NCI-H748 (cell line): ENCODE measurements at regions not wholly inside any gene's neighbourhood (a gene's known extent, or its start where the extent isn't known, plus 50 kb on each side); places are given as distances from the start of the nearest gene placed in this dataset.

Experiments
- DNase-seq: peaks from one replicate; lab custom pipeline; 2025; ENCODE audit not compliant: unreplicated experiment; lab: John Stamatoyannopoulos, UW

DNA sequence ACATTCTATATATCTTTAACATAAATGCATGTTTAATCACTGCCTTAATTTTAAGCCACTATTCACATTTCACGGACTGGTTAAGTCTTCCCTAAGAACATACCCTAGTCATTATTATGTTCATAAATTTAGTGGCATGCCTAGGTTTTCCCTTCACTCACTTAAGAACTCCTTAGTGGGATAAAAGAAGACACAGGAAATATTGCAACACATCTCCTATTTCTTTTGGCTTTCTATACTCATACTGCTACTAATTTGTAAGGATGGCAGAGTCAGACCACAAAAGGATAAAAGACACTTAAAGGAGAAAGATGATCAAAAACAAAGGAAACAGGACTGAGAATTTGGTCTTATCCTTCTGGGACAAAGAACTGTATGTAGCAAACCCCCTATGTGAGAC is 951.4 kb downstream of the SORCS3 start:
- DNase-seq: no peak

DNA sequence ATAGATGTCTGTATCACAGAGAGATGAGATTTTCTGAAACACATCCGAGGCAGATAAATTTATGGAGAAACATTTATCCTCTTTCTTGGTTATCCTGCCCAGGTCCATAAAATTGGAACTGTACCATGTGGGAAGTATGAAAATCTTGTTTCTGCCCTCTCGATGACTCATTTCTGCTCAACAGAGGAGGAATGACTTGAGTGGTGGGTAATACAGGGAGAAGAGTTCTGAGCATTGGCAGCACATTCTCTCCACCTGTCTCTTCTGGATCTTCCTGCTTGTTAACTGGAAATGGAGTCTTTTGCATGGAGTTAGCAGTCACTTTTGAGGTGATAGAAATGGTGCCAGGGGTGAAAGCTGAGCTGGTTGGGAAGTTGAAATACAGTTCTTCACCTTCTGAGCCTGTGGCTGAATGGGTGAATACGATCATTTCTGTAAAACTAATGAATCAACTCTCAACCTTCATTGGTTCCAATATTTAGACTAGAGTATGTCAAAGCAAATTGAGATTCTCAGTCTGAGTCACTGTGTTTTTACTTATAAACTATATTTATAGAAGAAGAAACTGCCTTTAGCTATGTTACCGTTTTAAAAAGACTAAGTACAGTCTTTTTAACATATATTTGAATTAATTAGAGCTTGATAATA is 945.5 kb downstream of the SORCS3 start:
- DNase-seq: no peak

DNA sequence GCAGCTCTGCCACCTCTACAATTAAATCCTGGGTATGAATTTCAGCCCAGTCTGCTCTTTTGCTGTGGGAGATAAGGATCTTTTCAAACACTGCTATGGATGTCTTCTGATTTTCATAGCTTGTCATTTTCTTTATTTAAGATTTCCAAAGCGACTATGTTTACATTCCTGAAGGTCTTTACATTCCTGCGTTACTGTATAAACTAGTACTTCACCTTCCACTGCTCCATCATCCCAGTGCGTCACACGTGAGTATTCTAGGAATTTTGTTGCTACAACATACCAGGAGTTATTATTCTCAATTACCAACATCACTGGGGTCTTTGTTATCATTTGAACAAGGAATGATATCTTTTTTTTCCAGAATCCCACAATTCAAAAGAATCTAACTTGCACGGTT is 944.7 kb downstream of the SORCS3 start:
- DNase-seq: no peak

DNA sequence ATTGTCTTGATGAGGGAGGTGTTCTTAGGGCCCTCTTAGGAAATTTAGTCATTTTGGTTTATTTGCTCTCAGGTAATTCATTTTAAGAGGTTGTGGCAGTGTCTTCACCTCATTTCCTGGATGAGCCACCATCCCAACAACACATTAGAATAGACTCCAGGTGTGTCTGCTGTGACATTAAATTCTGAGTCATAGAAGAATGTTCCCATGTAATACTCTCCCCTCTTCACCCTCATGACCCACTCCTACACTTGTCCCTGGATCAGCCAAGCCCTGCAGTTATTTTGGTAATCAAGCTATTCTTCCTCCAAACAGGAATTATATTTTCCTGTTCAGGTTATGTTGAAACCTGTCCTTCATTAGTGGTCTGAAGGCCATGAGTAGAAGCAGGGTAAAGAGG is 944.1 kb downstream of the SORCS3 start:
- no peak for DNase-seq

DNA sequence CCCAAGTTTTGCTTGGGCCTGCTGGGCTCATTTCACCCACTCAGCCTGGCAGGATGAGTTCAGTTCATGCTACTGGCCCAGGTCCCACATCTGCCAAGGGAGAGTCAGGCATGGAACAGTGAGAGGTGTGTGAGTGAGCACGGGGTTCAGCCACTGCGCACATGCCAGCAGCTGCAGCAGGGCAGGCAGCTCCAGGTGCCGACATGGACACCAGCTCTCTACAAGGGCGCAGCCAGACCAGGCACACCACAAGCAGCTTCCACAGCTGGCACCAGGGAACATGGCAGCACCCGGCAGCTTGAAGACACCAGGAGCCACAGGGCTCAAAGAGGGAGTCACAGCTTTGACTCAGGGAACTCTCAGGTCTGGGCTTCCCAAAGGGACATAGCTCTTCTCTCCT is 938.0 kb downstream of the SORCS3 start:
- no peak for DNase-seq

DNA sequence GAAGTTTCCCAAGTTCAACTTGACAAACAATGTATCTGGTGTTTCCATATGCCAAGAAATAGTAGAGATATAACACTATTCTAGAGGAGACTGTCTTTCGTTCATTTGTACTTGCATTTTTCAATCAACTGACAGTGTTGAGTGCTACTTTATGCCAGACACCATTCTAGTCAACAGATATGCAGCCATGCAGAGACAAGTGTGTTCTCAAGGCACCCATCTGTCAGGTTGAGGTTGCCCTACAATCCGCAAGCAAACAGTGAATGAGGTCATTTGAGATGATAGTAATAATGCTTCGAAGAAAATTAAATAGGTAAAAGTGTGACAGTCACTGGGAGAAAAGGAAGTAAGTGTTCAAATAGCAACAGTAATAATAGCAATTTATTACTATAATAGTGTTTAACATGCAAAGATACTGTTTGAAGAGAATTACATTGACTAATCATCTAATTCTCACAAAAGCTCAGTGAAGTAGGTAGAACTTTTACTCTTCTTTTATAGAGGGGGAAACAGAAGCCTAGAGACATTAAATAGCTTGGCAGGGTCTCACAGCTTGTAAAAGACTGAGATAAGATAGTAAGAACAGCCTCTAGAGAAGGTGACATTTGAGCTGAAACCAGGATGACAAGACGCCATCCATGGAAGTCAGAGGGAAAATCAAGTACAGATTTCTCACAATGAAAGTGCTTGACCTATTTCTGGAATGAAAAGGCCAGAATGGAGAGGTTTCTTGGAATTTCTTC is 936.9 kb downstream of the SORCS3 start:
- DNase-seq: no peak

DNA sequence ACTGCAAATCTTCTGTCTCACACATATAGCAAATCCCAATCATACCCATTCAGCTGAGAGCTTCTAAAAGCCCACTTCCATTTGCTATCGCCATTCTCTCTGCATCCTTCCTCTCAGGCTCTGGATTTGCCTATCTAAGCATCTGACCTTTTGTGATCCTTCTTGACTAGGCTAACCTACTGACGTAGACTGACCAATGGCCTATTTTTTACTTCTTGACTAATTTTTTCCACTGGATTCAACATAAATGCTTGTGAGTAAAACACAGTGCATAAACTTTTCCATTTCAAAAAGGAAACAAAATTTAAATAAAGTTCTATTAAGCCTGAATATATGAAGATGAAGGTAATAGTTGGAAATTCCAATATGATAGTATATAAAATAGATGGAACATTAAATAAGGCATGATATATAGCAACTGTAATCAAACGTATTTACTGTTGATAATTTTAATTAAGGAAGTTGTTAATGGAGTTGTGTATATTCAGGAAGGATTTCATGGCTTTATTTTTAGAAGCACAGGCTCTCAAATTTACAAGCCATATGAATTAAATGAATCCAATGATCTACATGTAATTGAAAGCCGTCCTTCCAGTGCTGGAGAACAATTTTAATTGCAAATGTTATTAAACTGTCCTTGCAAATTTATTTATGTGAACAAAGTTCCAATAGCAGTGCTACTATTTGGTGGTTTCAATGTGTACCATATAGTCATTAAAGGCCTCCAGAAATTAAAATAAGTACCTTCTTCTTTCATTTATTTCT is 918.4 kb downstream of the SORCS3 start:
- no peak for DNase-seq

DNA sequence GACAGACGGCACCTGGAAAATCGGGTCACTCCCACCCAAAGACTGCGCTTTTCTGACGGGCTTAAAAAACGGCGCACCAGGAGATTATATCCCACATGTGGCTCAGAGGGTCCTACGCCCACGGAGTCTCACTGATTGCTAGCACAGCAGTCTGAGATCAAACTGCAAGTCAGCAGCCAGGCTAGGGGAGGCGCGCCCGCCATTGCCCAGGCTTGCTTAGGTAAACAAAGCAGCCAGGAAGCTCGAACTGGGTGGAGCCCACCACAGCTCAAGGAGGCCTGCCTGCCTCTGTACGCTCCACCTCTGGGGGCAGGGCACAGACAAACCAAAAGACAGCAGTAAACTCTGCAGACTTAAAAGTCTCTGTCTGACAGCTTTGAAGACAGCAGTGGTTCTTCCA is 909.4 kb downstream of the SORCS3 start:
- DNase-seq: peak; percentile 32

DNA sequence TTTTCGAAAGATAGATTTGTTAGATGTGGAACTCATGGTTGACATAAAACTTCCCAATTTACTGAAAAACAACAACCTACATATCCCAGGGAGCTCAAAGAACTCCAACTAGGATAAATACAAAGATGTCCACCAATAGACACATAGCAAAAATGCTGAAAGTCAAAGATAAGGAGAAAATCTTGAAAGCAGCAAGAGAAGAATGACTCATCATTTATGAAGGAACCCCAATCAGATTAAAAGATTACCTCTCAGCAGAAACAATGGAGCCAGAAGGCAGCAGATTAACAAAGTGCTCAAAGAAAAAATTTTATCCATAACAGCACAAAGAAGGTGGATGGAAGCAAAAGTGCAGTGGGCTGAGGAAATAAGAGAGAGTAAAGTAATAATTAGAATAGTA is 908.6 kb downstream of the SORCS3 start:
- no peak for DNase-seq

DNA sequence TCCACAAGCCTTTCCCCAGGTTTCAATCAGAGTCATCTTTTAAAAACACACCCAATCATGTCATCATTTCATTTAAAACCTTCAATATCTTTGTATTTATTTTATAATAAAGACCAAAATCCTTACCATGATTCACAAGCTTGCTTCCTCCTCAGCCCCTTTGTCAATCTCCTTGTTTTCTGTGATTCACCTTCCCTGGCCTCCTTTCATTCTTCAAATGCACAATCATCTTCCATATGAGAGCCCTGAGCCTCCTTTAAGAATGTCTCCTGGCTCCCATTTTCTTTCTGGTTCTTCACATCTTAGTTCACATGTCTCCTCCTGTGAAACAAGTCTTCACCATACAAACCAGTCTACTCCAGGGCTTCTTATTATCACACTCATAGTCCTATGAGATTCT is 904.0 kb downstream of the SORCS3 start:
- DNase-seq: no peak

DNA sequence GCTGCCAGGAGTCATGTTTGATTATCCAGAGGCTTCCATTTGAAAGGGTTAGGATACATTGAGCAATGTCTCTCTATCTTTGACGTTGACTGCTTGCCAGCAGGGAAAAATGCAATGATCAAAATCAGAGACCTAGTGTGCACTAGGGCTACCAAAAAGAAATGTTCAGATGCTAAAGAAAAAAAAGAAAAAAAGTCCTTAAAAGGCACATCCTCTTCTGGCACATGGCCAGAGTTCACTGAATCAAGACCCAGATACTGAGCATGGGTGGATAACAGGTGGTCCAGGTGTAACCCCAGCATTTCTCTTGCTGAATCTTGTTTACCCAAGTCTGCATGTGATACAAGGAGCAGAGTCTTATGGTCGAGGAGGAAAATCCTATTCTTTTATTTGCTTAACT is 899.3 kb downstream of the SORCS3 start:
- peak; percentile 2 for DNase-seq

DNA sequence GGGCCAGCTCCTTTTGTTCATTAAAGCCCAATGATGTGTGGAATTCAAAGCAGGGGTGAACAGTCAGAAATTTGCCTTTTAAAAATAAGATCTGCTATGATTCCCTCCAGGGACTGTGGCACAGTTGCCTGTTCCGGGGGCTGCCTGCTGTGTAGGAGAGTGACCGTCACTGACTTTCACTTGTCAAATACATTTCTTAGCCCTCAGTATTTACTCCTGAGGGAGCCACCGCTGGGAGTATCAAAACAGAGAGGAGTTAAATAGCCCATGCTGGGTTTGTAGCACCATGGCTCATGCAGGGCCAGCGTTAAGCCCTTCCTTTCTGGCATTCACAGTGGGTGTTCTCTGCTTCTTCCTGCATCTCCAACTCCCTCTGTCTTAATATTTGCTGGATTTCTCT is 897.8 kb downstream of the SORCS3 start:
- peak; percentile 4 for DNase-seq

DNA sequence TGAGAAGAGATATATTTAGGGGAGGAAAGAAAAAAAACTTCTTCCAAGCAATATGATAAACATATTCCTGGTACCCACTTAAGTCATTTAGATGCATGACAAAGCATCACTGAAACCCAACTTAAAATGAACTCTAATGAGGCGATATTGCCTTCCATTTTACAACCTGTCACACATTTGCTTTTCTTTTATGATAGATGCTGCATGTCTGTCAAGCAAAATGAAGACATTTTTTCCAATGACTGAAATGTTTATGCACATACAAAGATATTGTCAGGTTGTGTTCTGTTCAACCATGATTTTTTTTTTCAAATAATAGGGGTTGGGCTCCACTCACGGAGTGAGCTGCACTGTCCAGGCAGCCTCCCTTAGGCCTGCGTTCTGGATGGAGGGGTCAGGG is 894.4 kb downstream of the SORCS3 start:
- no peak for DNase-seq

DNA sequence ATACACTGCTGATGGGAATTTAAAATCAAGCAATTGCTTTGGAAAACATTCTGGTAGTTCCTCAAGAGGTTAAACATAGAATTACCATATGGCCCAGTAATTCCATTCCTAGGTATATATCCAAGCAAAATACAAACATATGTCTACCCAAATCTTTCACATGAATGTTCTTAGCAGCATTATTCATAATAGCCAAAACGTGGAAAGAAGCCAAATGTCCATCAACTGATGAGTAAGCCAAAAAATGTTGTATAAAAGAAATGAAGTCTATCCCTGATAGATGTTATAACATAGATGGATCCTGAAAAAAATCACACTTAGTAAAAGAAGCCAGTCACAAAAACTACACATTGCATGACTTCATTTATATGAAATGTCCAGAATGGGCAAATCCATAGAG is 893.0 kb downstream of the SORCS3 start:
- no peak for DNase-seq

DNA sequence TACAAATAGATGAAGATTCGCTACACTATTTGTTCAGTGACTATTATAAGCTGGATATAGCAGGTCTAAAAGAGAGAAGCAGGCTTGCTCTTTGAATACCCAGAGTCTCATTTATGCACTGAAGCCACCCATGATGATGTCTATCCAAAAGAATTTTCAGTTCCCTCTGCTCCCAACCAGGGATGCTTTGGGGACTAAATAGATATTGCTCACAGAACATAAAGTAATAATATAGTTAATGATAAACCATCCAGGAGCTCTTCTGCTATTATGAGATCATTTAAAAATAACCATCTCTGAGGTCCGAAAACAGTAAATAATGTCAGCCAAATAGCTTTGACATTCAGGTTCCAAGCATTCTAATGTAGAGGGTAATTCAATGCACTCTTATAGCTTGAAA is 875.4 kb downstream of the SORCS3 start:
- no peak for DNase-seq

DNA sequence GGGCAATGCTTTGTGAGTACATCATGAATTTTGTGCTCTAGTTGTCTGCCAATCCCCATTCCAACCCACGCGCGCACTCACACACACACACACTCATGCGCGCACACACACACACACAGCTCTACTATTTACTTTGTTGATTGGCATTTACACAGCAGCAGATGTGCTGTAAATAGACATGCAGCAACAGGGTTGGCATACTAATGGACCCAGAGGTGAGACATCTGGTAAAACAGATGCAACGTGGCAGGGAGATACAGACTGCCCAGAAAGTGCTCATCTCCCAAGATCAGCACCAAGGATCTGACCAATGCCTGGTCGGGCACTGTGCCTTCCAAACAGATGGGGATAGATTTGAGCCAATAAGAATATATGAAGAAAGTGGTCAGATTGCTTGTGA is 873.0 kb downstream of the SORCS3 start:
- peak; percentile 69 for DNase-seq

DNA sequence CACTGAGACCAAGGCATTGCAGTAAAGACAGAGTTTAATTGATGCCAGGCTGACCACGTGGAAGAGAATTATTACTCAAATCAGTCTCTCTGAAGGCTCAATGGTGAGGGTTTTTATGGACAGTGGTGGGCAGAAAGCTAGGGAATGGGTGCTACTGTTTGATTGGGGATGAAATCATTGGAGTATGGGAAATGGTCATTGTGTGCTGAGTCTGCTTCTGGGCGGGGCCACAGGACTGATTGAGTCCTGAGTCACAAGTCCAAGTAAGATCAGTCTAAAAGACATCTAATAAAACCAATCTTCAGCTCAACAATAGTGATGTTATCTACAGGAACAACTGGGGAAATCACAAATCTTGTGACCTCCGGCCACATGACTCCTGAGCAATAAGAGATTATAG is 868.4 kb downstream of the SORCS3 start:
- no peak for DNase-seq

DNA sequence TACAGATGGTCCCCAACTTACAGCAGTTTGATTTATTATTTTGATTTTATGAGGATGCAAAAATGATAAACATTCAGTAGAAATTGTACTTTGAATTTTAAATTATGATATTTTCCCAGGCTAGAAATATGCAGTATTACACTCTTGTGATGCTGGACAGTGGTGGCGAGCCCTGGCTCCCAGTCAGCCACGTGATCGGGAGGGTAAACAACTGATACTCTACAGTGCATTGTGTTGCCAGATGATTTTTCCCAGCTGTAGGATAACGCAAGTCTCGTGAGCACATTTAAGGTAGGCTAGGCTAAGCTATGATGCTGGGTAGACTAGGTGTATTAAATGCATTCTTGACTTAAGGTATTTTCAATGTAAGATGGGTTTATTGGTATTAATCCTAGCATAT is 865.2 kb downstream of the SORCS3 start:
- DNase-seq: no peak

DNA sequence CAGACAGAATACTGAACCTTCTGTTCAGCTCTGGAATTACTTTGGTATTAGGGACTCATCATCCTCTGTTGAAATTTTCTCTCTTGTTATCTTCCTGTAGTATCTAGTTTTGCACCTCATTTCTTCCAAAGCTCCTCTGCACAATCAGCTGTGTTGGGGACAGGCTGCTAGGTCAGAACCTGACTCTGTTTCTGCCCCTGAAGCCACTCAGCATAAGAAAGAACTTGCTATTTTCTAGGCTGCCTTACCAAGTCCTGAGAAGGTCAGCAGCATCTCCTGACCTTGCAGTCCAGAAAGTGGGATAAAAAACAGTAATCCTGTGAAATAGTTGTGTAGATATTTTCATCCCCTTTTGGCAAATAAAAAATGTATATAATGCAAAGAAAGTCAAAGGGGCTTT is 862.6 kb downstream of the SORCS3 start:
- DNase-seq: no peak

DNA sequence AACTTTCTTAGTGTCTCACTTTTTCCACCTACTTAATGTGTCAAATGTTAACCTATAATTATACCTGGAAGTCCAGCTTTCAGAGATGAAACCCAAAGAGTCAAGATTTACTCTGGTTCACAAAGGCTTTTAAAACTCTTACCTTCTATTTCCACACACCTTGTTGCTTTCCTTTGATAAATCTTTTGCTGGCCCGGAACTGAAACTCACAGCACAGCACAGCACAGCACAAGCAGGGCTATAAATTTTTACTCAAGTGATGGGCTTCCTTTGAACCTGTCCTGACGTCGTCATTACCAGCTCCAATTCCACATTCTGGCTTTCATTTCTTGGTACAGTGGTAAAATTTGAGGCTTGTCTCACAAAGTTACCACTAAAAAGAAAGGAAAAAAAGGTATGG is 861.0 kb downstream of the SORCS3 start:
- no peak for DNase-seq

DNA sequence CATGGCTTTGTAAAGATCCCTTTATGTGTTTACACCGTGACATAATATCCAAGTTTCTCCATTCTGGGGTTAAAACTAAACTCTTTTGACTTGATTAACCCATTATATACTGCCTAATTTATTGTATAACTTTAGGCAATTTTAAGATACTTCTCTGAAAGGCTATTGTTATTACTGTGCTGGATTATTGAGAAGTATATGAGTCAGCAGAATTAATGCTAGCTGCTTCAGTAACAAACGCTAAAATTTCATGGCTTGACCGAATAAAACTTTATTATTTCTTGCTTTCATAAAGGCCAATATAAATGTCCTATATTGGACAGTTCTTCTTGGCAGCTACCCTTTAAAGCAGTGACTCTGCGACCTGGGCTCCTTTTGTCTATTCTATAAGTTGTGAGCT is 853.9 kb downstream of the SORCS3 start:
- DNase-seq: no peak

DNA sequence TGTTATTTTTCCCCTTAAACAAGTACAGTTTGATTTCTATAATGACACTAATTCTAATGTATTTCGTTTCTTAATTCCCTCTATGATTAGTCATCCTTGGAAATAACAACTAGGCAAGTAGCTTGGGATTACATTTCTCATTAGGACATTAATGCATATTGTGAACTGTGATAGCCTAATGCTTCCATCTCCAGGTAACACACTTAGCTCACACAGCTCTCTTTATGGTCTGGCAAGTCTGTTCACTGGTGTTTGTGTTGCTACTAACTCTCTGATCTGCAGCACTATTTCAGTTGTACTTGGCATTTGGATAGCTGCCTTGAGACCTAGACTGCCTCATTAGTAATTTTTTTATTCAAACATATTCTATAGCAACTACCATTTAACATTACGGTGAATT is 853.2 kb downstream of the SORCS3 start:
- no peak for DNase-seq
